Endothelial cell of umbilical vein (primary cell): ENCODE measurements at regions not wholly inside any gene's neighbourhood (a gene's known extent, or its start where the extent isn't known, plus 50 kb on each side); places are given as distances from the start of the nearest gene placed in this dataset.

Experiments
- BruUV-seq: library from RNA; stranded (reverse); fragments of 400-500 nt; replicated peaks from 2 replicates; lab custom pipeline; 2021; lab: Mats Ljungman, UMichigan
- CTCF ChIA-PET: fragments of 300-600, 350-600 bp; sonication (Branson Sonifier 250); formaldehyde crosslinking; loops from one replicate; lab custom pipeline; 2021; ENCODE audit warnings: antibody characterized with exemption, inconsistent platforms; lab: Charles Lee
- POLR2A ChIA-PET: fragments of 300-600, 350-600 bp; sonication (Branson Sonifier 250); formaldehyde crosslinking; loops from one replicate; lab custom pipeline; 2021; ENCODE audit warnings: antibody characterized with exemption, inconsistent platforms; lab: Charles Lee
- DNase-seq: peaks from one replicate; pipeline ENCODE4 v3.0.0-alpha.2; 2011; ENCODE audit warnings: low read depth, low spot score
- FAIRE-seq: peaks from 2 replicates; lab custom pipeline; 2011; peaks lifted over from hg19 to GRCh38; lab: Jason Lieb, UNC
- H2AFZ ChIP-seq: 2 replicates; pipeline ENCODE4 v1.6.0; 2012; ENCODE audit warnings: low read depth, low read length, control low read depth, inconsistent platforms
- H3K27ac ChIP-seq: 2 replicates; pipeline ENCODE4 v1.5.1; 2011; ENCODE audit warnings: low read depth, mild to moderate bottlenecking, control low read depth, low read length, moderate library complexity; ENCODE audit not compliant: insufficient read depth
- H3K27me3 ChIP-seq, 2 experiments: 2 replicates each; pipeline versions ENCODE4 v1.6.0 to v1.6.1; 2011; ENCODE audit warnings: low read length in 2 of 2, mixed read lengths in 1 of 2; ENCODE audit not compliant: control insufficient read depth in 2 of 2, insufficient read depth in 2 of 2
- H3K36me3 ChIP-seq, 2 experiments: 2 replicates in 1 of 2; 3 replicates in 1 of 2; pipeline ENCODE4 v1.5.1; 2011; ENCODE audit warnings: low read length in 2 of 2, mild to moderate bottlenecking in 1 of 2, moderate library complexity in 1 of 2; ENCODE audit not compliant: control insufficient read depth in 2 of 2, insufficient read depth in 2 of 2; ENCODE audit errors: extremely low read depth in 1 of 2
- H3K4me1 ChIP-seq: 3 replicates; pipeline ENCODE4 v1.5.1; 2011; ENCODE audit warnings: mild to moderate bottlenecking, low read length; ENCODE audit not compliant: control insufficient read depth, insufficient read depth; ENCODE audit errors: extremely low read depth
- H3K4me2 ChIP-seq: 2 replicates; pipeline ENCODE4 v1.6.1; 2011; ENCODE audit warnings: low read length, control low read depth, mixed read lengths; ENCODE audit not compliant: insufficient read depth
- H3K4me3 ChIP-seq, 3 experiments: fragments of 200-600 bp in 1 of 3; sonication (generic), shearing (Covaris generic) in 1 of 3; replicated peaks in 1 of 3; 2 replicates each; pipeline ENCODE4 v1.5.1; 2011 to 2016; ENCODE audit warnings: control low read depth in 3 of 3, low read length in 3 of 3, mild to moderate bottlenecking in 2 of 3, inconsistent platforms in 1 of 3, low read depth in 1 of 3, moderate library complexity in 1 of 3; ENCODE audit not compliant: insufficient read depth in 1 of 3
- H3K79me2 ChIP-seq: 2 replicates; pipeline ENCODE4 v1.6.0; 2012; ENCODE audit warnings: low read length, inconsistent platforms; ENCODE audit not compliant: control insufficient read depth, insufficient read depth
- H3K9ac ChIP-seq: replicated peaks from 2 replicates; pipeline ENCODE3; 2011; ENCODE audit warnings: low read length, control low read depth; ENCODE audit not compliant: insufficient read depth; ENCODE audit errors: extremely low read depth
- H3K9me1 ChIP-seq: replicated peaks from 3 replicates; pipeline ENCODE4 v1.6.0; 2011; ENCODE audit warnings: mild to moderate bottlenecking, low read length; ENCODE audit not compliant: control insufficient read depth, insufficient read depth; ENCODE audit errors: extremely low read depth
- H3K9me3 ChIP-seq: replicated peaks from 2 replicates; pipeline ENCODE4 v1.5.1; 2012; ENCODE audit warnings: low read length, inconsistent platforms; ENCODE audit not compliant: control insufficient read depth, insufficient read depth
- H4K20me1 ChIP-seq: replicated peaks from 2 replicates; pipeline ENCODE3; 2011; ENCODE audit warnings: mild to moderate bottlenecking, low read length; ENCODE audit not compliant: control insufficient read depth, insufficient read depth; ENCODE audit errors: extremely low read depth
- EZH2 ChIP-seq: IDR thresholded peaks from 2 replicates; pipeline ENCODE4 v1.6.1; 2012; ENCODE audit warnings: borderline replicate concordance, low read depth, mild to moderate bottlenecking, moderate library complexity, low read length, inconsistent platforms; ENCODE audit not compliant: severe bottlenecking
- FOS ChIP-seq: IDR thresholded peaks from 2 replicates; pipeline ENCODE4 v1.6.1; 2011; ENCODE audit warnings: mild to moderate bottlenecking, low read length, moderate library complexity, borderline replicate concordance; ENCODE audit not compliant: insufficient read depth
- GATA2 ChIP-seq: IDR thresholded peaks from 2 replicates; pipeline ENCODE4 v1.7.0; 2011; ENCODE audit warnings: low read depth, mild to moderate bottlenecking, moderate library complexity, mixed read lengths, low read length; ENCODE audit not compliant: insufficient read length, insufficient read depth
- JUN ChIP-seq: IDR thresholded peaks from 2 replicates; pipeline ENCODE4 v1.6.1; 2011; ENCODE audit warnings: borderline replicate concordance, low read depth; ENCODE audit not compliant: insufficient read length, insufficient read depth
- MYC ChIP-seq: IDR thresholded peaks from one replicate; pipeline ENCODE4 v1.6.1; 2011; ENCODE audit warnings: mild to moderate bottlenecking, low read depth, low read length
- POLR2A ChIP-seq: IDR thresholded peaks from 2 replicates; pipeline ENCODE4 v1.6.1; 2012; ENCODE audit warnings: low read depth, mild to moderate bottlenecking, control low read depth, low read length
- POLR2AphosphoS5 ChIP-seq: IDR thresholded peaks from 2 replicates; pipeline ENCODE4 v1.6.1; 2012; ENCODE audit warnings: low read depth, mild to moderate bottlenecking, control low read depth, low read length, moderate library complexity; ENCODE audit not compliant: insufficient read depth
- dilution Hi-C: fragments of 300-500 bp; cut with MboI; formaldehyde crosslinking; loops from one replicate; pipeline ENCODE4 v1.15.0; 2019; ENCODE audit warnings: low sequenced_read_pairs; ENCODE audit not compliant: extremely low pct_ligation_motif_present
- intact Hi-C: fragments of 100-400 bp; cut with micrococcal nuclease; formaldehyde crosslinking; loops from one replicate; pipeline ENCODE4 v1.10.0; 2022
- TF ChIP-seq, protein P1 (sequence below), 2 donors: IDR thresholded peaks; 1 replicate in 1 of 2; 2 replicates in 1 of 2; pipeline ENCODE4 v1.5.1; 2011; ENCODE audit warnings: low read length in 2 of 2, mild to moderate bottlenecking in 2 of 2, moderate library complexity in 2 of 2, control low read depth in 1 of 2, inconsistent platforms in 1 of 2, low read depth in 1 of 2; ENCODE audit not compliant: insufficient read depth in 1 of 2; ENCODE audit errors: extremely low read depth in 1 of 2
- TF ChIP-seq, protein P2 (sequence below): IDR thresholded peaks from 2 replicates; pipeline ENCODE4 v1.6.1; 2011; ENCODE audit not compliant: insufficient read depth, insufficient read length

DNA sequence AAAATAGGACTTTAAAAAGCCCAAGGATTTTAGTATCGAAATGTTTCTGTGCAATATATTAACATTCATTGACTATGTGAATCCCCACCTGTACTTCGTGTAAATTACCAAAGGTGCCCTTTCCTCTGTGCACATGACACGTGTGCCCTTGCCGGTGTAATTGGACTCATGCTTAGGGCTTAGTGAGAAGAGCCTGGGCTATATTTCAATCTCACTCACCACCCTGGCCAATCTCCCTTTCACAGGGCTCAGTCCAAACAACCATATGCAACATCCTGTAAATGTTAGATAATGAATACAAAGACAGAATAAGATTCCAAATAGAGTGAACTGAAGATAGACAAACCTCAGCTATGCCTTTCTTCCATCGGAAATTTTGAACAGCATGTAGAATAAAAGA, 564.3 kb downstream of the USP25 start:
- H3K4me3 ChIP-seq = no peak overlapping the region
- BruUV-seq = no TSS peak
- no peaks in the 10 kb centered on the region for H3K27me3 ChIP-seq
- H3K79me2 ChIP-seq = no peaks in the 10 kb centered on the region
- POLR2A ChIA-PET = no interaction called here
- dilution Hi-C loops (no loop called here), intact Hi-C loops (no loop called here)
- no peaks in the 10 kb centered on the region for H3K36me3 ChIP-seq
- H3K9ac ChIP-seq = no peak overlapping the region
- H4K20me1 ChIP-seq = no peaks in the 10 kb centered on the region
- CTCF ChIA-PET = interaction anchor here (0.9 to 1.9 kb wide), 4 partner anchors 8 to 100 kb away, joined by 3 to 6 read pairs (median 4); no protein-coding TSS in a partner anchor
- H3K9me1 ChIP-seq = no peaks in the 10 kb centered on the region
- H3K4me1 ChIP-seq = no peaks in the 10 kb centered on the region
- H3K27ac ChIP-seq = no peak overlapping the region
- FAIRE-seq (no peak), DNase-seq (no peak)
- no peak overlapping the region for H2AFZ ChIP-seq
- TF ChIP-seq EZH2 (no peak), JUN (no peak), POLR2A (no peak), POLR2AphosphoS5 (no peak), FOS (no peak), MYC (no peak), GATA2 (no peak)
- TF ChIP-seq, protein P1, sequence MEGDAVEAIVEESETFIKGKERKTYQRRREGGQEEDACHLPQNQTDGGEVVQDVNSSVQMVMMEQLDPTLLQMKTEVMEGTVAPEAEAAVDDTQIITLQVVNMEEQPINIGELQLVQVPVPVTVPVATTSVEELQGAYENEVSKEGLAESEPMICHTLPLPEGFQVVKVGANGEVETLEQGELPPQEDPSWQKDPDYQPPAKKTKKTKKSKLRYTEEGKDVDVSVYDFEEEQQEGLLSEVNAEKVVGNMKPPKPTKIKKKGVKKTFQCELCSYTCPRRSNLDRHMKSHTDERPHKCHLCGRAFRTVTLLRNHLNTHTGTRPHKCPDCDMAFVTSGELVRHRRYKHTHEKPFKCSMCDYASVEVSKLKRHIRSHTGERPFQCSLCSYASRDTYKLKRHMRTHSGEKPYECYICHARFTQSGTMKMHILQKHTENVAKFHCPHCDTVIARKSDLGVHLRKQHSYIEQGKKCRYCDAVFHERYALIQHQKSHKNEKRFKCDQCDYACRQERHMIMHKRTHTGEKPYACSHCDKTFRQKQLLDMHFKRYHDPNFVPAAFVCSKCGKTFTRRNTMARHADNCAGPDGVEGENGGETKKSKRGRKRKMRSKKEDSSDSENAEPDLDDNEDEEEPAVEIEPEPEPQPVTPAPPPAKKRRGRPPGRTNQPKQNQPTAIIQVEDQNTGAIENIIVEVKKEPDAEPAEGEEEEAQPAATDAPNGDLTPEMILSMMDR (IDR thresholded peaks at IDR 0.05; ENCODE audit: extremely low read depth in 1 of 2, insufficient read depth in 1 of 2, low read depth in 1 of 2, low read length in 2 of 2) = no peak
- TF ChIP-seq, protein P2, sequence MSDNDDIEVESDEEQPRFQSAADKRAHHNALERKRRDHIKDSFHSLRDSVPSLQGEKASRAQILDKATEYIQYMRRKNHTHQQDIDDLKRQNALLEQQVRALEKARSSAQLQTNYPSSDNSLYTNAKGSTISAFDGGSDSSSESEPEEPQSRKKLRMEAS = no peak
- no peak overlapping the region for H3K4me2 ChIP-seq
- H3K9me3 ChIP-seq = no peaks in the 10 kb centered on the region
